ENCODE measurements at regions not wholly inside any gene's neighbourhood (a gene's known extent, or its start where the extent isn't known, plus 50 kb on each side); places are given as distances from the start of the nearest gene placed in this dataset.

GRCh38 chr7:63044721-63045120 lies 953.9 kb upstream of the ZNF722 start (continued):
- TF ChIP-seq FOXP4 (CRISPR knock-in tag; IDR thresholded peaks at IDR 0.05; ENCODE audit: borderline replicate concordance), result no peak

- TF ChIP-seq BHLHE40 (IDR thresholded peaks at IDR 0.05; ENCODE audit: low read length) (no peak), SMAD2 (IDR thresholded peaks at IDR 0.05; ENCODE audit: low read depth, low read length) (no peak), ZSCAN32 (CRISPR knock-in tag; IDR thresholded peaks at IDR 0.05) (no peak), ERF (CRISPR knock-in tag; IDR thresholded peaks at IDR 0.05) (no peak), SPI1 (IDR thresholded peaks at IDR 0.05; ENCODE audit: borderline replicate concordance, low read depth, low read length) (no peak), ZNF77 (CRISPR knock-in tag; IDR thresholded peaks at IDR 0.05) (no peak)
- intact Hi-C loops (cut with micrococcal nuclease), result no loop called here
Observed at GRCh38 chr7:63045575-63045974, 953.1 kb upstream of the ZNF722 start.

More at GRCh38 chr7:63045575-63045974, 953.1 kb upstream of the ZNF722 start:
- no peaks in the 10 kb centered on the region for H3K79me2 ChIP-seq (ENCODE audit: control insufficient read depth, insufficient read depth, low read length)
- no peaks in the 10 kb centered on the region for H3K4me1 ChIP-seq (replicated peaks in 1 of 2; ENCODE audit: control insufficient read depth in 2 of 2, insufficient read depth in 2 of 2, low read length in 2 of 2)
- no TSS peak for BruUV-seq (replicated peaks)
- FAIRE-seq (no peak), ATAC-seq (no peak), DNase-seq (ENCODE audit: extremely low read depth in 1 of 4, low spot score in 3 of 4) (no peak)
- no peaks in the 10 kb centered on the region; the same call in 1 of the 2 replicates for H3K9me3 ChIP-seq (replicated peaks; ENCODE audit: control insufficient read depth, insufficient read depth, low read depth, low read length)
- 3% methylated on average over 2 of the region's 2 CpGs for WGBS (ENCODE audit: insufficient coverage, low coverage, missing lambda C conversion rate)
- ChIA-PET CTCF (ENCODE audit: low intra/inter-chr PET ratio) (no interaction called here), POLR2A (no interaction called here)
- H4K20me1 ChIP-seq (replicated peaks; ENCODE audit: control insufficient read depth, insufficient read depth, low read length), result no peaks in the 10 kb centered on the region
- no peak overlapping the region for H3K9ac ChIP-seq (ENCODE audit: insufficient read depth in 1 of 2, low read depth in 2 of 2, low read length in 2 of 2)
- no peak overlapping the region for H3K4me2 ChIP-seq (ENCODE audit: insufficient read depth, low read length)
- H3K4me3 ChIP-seq, result no peak overlapping the region
- H2AFZ ChIP-seq (ENCODE audit: low read depth, low read length), result no peak overlapping the region
- in situ Hi-C loops (cut with MboI), result no loop called here
- H3K9me1 ChIP-seq (ENCODE audit: control insufficient read depth, insufficient read depth, low read length), result no peaks in the 10 kb centered on the region
- H3K27ac ChIP-seq (ENCODE audit: extremely low read depth, low read depth, low read length), result no peak overlapping the region
- H3K27me3 ChIP-seq (ENCODE audit: control insufficient read depth in 2 of 2, insufficient read depth in 2 of 2, low read length in 2 of 2), result no peaks in the 10 kb centered on the region
- H3K36me3 ChIP-seq (ENCODE audit: control insufficient read depth, insufficient read depth, low read length), result no peaks in the 10 kb centered on the region
